ENCODE measurements at regions not wholly inside any gene's neighbourhood (a gene's known extent, or its start where the extent isn't known, plus 50 kb on each side); places are given as distances from the start of the nearest gene placed in this dataset.

GRCh38 chr3:23062982-23063381 lies 140.1 kb upstream of the UBE2E2 start:
- TF ChIP-seq CTCF (IDR thresholded peaks at IDR 0.05; ENCODE audit: insufficient read depth, low read length, poor library complexity, severe bottlenecking) (no peak), EZH2phosphoT487 (conservative IDR thresholded peaks at IDR 0.05; ENCODE audit: low read length) (no peak)
